ENCODE measurements at regions not wholly inside any gene's neighbourhood (a gene's known extent, or its start where the extent isn't known, plus 50 kb on each side); places are given as distances from the start of the nearest gene placed in this dataset.

GRCh38 chr16:86044241-86044671 lies 145.3 kb downstream of the IRF8 start:
- TF ChIP-seq CTCF (IDR thresholded peaks at IDR 0.05; ENCODE audit: low read depth, low read length) (peak; percentile 88), POLR2A (IDR thresholded peaks at IDR 0.05; ENCODE audit: extremely low read depth, insufficient read length) (no peak), MYC (IDR thresholded peaks at IDR 0.05; ENCODE audit: low read depth, low read length) (0 out of 2 replicates have a peak, but pooled peaks have one; percentile 16), MAX (IDR thresholded peaks at IDR 0.05; ENCODE audit: low read depth, low read length) (no peak; the same call in 1 of the 2 replicates)
- peak; percentile 78 for DNase-seq (ENCODE audit: low read depth)
- no peak overlapping the region for H3K4me3 ChIP-seq (ENCODE audit: low read depth, low read length)

- no peak overlapping the region for H3K4me3 ChIP-seq (ENCODE audit: low read depth, low read length)
- TF ChIP-seq POLR2A (IDR thresholded peaks at IDR 0.05; ENCODE audit: extremely low read depth, insufficient read length) = no peak
- TF ChIP-seq CTCF (IDR thresholded peaks at IDR 0.05; ENCODE audit: low read depth, low read length) = no peak
- no peak for TF ChIP-seq MAX (IDR thresholded peaks at IDR 0.05; ENCODE audit: low read depth, low read length)
- TF ChIP-seq MYC (IDR thresholded peaks at IDR 0.05; ENCODE audit: low read depth, low read length) = no peak
- no peak for DNase-seq (ENCODE audit: low read depth)
Measured at GRCh38 chr16:86044881-86045590, 146.1 kb downstream of the IRF8 start.

- no peak overlapping the region for H3K4me3 ChIP-seq (ENCODE audit: low read depth, low read length)
- no peak for TF ChIP-seq MAX (IDR thresholded peaks at IDR 0.05; ENCODE audit: low read depth, low read length)
- TF ChIP-seq POLR2A (IDR thresholded peaks at IDR 0.05; ENCODE audit: extremely low read depth, insufficient read length) = no peak
- no peak for TF ChIP-seq CTCF (IDR thresholded peaks at IDR 0.05; ENCODE audit: low read depth, low read length)
- TF ChIP-seq MYC (IDR thresholded peaks at IDR 0.05; ENCODE audit: low read depth, low read length) = no peak
- DNase-seq (ENCODE audit: low read depth) = no peak
Measured at GRCh38 chr16:86045591-86045971, 146.6 kb downstream of the IRF8 start.

- H3K4me3 ChIP-seq (ENCODE audit: low read depth, low read length) = no peak overlapping the region
- TF ChIP-seq CTCF (IDR thresholded peaks at IDR 0.05; ENCODE audit: low read depth, low read length) (no peak), POLR2A (IDR thresholded peaks at IDR 0.05; ENCODE audit: extremely low read depth, insufficient read length) (no peak), MAX (IDR thresholded peaks at IDR 0.05; ENCODE audit: low read depth, low read length) (no peak), MYC (IDR thresholded peaks at IDR 0.05; ENCODE audit: low read depth, low read length) (no peak)
Measured at GRCh38 chr16:86046026-86046425, 147.1 kb downstream of the IRF8 start.

GRCh38 chr16:86046667-86047270 lies 147.8 kb downstream of the IRF8 start:
- DNase-seq (ENCODE audit: low read depth) = no peak
- TF ChIP-seq CTCF (IDR thresholded peaks at IDR 0.05; ENCODE audit: low read depth, low read length) (no peak), MAX (IDR thresholded peaks at IDR 0.05; ENCODE audit: low read depth, low read length) (no peak), POLR2A (IDR thresholded peaks at IDR 0.05; ENCODE audit: extremely low read depth, insufficient read length) (no peak), MYC (IDR thresholded peaks at IDR 0.05; ENCODE audit: low read depth, low read length) (no peak)
- H3K4me3 ChIP-seq (ENCODE audit: low read depth, low read length) = no peak overlapping the region

More at GRCh38 chr16:86046026-86046425, 147.1 kb downstream of the IRF8 start:
- no peak for DNase-seq (ENCODE audit: low read depth)
